ENCODE measurements at regions not wholly inside any gene's neighbourhood (a gene's known extent, or its start where the extent isn't known, plus 50 kb on each side); places are given as distances from the start of the nearest gene placed in this dataset.

DNA sequence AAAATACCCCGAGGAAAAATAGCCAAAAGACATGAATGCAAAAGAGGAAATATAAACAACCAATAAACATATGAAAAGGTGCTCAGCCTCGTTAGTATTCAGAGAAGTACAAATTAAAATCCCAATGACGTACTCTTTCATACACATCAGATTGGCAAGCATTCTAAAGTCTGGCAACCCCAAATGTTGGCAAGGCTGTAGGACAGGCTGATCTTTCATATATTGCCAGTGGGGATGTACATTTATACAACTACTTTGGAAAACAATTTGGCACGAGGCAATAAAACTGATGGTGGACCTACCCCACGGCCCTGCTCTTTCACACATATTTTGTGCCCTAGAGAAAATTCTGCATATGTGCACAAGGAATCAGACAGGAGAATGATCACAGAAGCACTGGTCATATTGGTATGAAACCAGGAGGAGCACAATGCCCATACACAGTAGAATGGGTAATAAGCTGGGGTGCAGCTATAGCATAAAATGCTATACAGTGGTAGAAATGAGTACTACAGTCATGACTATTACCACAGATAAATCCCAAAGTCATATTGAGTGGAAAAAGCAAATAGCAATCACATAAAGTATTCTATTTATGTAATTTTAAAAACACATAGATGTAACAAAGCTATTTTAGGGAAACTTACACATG, 176.0 kb upstream of the SLC24A5 start:
- TF ChIP-seq, protein P1, sequence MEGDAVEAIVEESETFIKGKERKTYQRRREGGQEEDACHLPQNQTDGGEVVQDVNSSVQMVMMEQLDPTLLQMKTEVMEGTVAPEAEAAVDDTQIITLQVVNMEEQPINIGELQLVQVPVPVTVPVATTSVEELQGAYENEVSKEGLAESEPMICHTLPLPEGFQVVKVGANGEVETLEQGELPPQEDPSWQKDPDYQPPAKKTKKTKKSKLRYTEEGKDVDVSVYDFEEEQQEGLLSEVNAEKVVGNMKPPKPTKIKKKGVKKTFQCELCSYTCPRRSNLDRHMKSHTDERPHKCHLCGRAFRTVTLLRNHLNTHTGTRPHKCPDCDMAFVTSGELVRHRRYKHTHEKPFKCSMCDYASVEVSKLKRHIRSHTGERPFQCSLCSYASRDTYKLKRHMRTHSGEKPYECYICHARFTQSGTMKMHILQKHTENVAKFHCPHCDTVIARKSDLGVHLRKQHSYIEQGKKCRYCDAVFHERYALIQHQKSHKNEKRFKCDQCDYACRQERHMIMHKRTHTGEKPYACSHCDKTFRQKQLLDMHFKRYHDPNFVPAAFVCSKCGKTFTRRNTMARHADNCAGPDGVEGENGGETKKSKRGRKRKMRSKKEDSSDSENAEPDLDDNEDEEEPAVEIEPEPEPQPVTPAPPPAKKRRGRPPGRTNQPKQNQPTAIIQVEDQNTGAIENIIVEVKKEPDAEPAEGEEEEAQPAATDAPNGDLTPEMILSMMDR (IDR thresholded peaks at IDR 0.05), result no peak
- DNase-seq (ENCODE audit: low spot score), result no peak
- ATAC-seq (ENCODE audit: low FRiP score), result no peak

DNA sequence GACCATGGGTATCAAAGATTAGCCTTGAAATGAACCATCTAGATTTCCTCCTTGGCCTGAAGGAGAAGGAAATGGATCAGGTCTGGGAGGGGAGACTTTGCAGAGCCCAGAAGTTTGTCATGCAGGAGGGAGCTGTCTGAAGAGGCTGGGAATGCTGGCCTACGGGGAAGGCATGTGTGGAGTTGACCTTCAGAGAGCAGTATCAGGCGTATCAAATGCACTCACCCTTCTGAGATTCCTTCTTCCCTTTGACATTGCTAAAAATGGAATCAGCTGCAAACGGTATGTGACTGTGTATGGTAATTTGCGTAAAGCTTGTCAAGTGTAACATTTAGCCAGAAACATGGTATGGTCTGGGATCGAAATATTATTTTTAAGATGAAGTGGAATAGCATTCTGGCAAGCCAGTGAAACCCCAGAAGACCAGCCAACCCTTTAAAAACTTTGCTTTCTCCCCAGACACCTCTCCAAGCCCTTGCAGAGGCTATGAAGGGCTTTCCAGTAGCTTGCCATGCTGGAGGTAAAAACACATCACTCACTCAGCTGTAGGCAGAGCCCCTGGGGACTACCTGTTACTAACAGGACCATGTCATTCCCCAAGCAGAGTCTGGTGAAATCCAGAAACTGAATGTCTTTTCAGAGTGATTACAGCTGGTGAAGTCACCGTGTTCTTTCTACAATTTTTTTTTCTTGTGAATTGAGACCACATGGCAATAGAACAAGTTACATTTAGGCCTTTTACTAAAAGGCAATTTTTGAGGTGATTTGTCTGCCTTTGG, 174.7 kb upstream of the SLC24A5 start:
- DNase-seq (ENCODE audit: low spot score) (no peak), ATAC-seq (ENCODE audit: low FRiP score) (no peak)
- TF ChIP-seq, protein P1 (IDR thresholded peaks at IDR 0.05), result no peak

DNA sequence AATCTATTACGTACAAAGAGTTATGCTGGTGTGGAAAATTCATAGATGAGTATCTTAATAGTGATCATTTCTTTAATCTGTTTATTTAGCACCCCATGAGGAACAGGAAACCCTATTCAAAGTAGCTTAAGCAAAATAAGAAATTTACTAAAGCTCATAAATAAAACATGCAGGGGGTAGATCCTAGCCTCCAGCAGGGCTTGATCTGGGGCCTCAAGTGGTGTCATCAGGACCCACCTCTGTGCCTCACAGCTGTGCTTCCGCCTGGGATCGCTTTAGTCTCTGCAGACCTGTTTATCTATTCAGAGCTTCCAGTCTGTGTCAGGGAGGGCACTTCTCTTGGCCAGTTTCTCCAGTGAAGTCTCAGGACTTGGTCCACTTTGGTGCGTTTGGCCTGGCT, 171.0 kb upstream of the SLC24A5 start:
- ATAC-seq (ENCODE audit: low FRiP score) (no peak), DNase-seq (ENCODE audit: low spot score) (no peak)
- TF ChIP-seq, protein P1 (IDR thresholded peaks at IDR 0.05), result no peak

DNA sequence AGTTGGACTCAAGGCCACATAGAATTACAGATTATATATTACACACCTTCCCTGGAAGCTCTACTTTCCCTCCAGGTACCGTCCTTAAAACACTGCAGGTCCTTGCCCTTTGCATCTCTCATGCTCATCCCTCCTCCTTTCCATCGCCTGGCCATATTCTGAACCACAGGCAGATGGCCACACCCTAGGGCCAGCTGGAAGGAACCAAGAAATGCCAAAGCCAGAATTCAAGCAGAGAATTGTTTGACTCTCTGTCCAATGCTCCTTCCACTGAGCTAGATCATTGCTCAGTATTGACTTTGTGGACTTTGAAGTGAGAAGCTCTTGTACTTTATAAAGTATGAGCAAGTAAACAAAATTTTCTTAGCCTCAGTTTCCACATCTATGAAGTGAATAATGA, 170.3 kb upstream of the SLC24A5 start:
- DNase-seq (ENCODE audit: low spot score) (no peak), ATAC-seq (ENCODE audit: low FRiP score) (no peak)
- TF ChIP-seq, protein P1 (IDR thresholded peaks at IDR 0.05), result no peak

DNA sequence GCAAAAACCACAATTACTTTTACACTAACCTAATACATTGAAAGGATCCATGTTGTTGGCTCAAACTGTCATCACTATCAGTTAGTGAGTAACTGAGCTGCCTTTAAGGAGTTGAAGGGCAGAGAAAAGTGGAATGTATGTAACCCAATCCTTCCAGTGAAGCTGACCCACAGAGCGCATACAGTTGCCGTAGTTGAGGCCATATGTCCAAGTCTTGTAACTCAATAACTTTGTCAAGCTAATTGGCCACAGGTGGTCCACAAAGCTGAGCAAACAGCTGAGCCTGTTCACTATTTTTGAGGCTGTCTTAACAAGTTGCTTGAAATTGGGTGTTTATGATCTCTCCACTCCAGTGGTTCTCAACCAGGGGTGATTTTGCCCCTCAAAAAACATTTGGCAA, 169.0 kb upstream of the SLC24A5 start:
- no peak for DNase-seq (ENCODE audit: low spot score)
- ATAC-seq (ENCODE audit: low FRiP score), result no peak
- TF ChIP-seq, protein P1 (IDR thresholded peaks at IDR 0.05), result no peak

DNA sequence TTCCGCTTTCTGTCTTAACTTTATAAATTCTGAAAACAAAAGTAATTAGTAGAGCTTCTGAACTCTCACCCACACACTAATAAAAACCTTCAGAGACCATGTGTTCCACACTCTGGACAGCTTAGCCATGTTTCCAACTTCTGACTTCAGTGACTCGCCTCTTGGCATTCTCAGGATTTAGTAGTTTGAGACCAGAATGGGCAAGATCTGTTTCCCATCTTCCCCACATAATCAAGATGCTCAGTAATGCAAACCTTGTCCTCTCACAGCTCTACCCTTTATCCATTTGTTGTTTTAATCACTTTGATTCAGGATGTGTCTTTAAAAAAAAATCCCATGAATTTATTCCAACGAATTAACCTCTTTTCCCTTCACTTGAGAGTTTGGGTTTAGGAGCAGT, 166.6 kb upstream of the SLC24A5 start:
- TF ChIP-seq, protein P1 (IDR thresholded peaks at IDR 0.05), result no peak
- DNase-seq (ENCODE audit: low spot score), result no peak
- no peak for ATAC-seq (ENCODE audit: low FRiP score)

DNA sequence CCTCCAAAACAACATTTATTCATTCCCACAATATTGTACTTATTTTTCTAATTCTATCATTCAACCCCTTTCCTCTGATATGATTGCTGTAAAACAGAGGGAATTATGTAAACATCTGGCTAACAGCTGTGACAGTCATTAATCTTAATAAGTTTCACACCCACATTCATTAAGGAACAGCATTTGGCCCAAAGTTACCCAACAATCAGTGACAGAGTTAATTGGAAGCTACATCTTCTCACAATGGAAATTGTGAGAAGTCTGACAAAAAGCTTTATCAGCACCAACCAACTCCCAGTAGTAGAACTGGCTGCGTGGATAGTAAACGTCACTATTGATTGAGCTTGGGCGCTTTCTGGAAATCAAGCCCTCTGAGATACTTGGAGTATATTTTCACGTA, 165.8 kb upstream of the SLC24A5 start:
- DNase-seq (ENCODE audit: low spot score) (no peak), ATAC-seq (ENCODE audit: low FRiP score) (no peak)
- TF ChIP-seq, protein P1 (IDR thresholded peaks at IDR 0.05), result no peak
